NCI-H1092 treated with DMSO at 0.1 percent for 48 hours (cell line): ENCODE measurements at regions not wholly inside any gene's neighbourhood (a gene's known extent, or its start where the extent isn't known, plus 50 kb on each side); places are given as distances from the start of the nearest gene placed in this dataset.
"Not testable (repeated sequence)": the region's sequence is repeated elsewhere in the genome, so short reads cannot be mapped to it uniquely, and the experiment has no call there.

Experiments
- DNase-seq: peaks from one replicate; lab custom pipeline; 2025; lab: John Stamatoyannopoulos, UW

DNA sequence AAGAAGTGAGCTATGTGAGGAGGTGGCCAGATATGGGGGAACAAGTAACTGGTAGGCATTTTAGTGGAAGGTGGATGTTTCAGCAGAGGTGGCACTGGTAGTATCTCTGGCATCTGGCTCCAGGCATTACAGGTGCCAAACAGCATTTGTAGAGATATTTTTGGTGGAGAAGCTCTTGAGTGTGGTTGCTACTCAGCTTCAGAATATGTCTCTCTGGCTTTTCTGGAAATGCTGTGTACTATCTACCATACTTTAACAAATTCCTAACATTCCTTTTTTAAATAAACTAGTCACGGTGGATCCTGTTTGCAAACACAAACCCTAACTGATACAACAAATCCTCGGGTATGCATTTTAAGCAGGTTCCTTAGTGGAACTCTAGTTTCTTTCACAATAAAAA is 128.0 kb downstream of the BARX2 start:
- no peak for DNase-seq

- no peak for DNase-seq
Measured at GRCh38 chr11:129505266-129505665, 129.6 kb downstream of the BARX2 start.

DNA sequence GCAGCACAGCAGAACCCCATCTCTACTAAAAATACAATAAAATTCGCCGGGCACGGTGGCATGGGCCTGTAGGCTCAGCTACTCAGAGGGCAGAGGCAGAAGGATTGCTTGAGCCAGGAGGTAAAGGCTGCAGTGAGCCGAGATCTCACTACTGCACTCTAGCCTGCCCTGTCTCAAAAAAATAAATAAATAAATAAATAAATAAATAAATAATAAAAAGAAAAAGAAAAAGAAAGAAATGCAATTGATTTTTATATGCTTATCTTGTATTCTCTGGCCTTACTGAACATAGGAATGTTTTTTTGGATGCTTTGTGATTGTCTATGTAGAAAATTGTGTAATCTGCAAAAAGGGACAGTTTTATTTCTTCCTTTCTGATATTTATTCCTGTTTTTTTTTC is 132.5 kb downstream of the BARX2 start:
- no peak for DNase-seq

DNA sequence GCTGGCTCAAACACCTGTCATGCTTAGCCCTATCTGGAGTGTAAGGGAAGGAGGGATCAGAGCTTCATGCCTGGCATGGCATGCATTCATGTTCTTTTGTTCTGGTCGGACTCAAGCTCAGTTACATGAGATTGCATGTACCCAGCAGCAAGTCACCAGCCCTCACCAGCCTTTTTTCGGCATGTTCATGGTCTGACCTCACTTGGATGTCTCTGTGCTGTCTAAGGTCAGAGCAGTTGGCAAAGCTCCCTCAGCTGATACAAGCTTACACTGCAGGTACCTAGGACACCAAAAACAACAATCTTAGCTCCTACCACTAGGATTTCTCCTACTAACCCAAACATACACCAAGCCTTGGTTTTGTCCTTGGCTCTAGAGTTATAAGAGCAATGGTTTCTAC is 152.6 kb downstream of the BARX2 start:
- DNase-seq = no peak

DNA sequence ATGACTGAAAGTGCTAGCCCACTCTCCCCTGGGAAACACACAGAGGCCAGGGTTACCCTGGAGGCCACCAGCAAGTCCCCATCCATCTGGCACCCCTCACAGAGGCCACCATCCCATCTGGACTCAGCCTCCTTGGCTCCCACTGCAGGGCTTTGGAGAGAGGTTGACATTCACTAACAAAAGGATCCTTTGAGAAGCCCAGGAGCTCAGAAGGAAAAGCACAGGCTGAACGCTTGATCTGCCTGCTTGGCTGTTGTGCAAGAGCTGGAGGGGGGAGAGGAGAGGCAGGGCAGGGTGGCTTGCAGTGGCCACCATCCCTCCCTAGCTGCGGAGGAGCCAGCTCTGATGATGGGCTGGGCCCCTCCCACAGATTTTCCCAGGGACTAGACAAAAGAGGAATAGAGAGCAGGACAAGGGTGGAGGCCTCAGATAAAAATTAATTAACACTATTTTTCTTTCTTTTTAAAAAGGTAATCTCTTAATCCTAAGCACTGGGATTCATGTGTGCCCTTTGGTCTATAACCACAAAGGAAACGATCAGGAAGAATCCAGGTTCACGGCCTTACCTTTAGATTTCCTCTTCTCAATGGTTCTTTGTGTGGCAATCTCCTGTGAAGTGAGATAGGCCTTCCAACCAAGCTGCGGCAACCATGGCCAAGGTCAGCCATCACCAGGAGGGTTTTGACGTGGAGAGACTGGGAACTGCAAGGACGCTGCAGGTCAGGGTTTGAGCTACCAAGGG is 154.7 kb downstream of the BARX2 start:
- no peak for DNase-seq

DNA sequence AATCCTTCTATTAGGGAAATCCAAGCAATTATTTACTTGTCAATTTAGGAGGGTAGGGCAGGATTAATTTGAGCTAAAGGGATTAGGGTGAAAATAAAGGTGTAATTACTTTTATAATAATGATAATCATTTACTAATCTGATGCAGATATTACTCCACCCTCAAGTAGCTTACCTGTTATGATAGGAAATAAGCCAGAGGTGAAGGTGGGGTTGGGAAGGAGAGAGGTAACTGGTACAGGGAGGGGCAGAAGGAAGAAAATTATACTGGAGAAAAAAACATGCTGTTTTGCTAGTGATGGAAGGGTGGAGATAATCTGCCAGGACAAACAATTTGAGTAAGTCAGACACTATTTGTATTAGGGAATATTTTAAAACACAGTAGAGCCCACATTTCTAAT is 157.7 kb downstream of the BARX2 start:
- no peak for DNase-seq

DNA sequence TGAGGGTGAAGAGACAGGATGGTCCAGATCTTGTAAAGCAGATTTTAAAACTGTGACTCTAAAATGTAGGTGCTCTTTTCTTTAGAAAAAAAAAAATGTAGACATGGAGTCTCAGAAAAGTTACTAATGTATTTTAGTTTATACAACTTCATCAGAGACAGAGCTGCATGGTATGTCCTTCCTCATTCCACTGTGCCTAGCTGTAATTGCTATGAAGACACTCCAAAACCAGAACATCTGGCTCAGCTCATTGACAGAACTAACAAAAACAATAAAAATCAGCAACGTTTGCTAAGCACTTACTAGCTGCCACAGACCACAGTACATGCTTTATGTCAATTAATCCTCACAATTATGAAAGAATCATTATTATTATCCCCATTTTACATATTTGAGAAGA is 160.7 kb downstream of the BARX2 start:
- no peak for DNase-seq

GRCh38 chr11:129538323-129538722 is 162.7 kb downstream of the BARX2 start:
- DNase-seq = no peak

DNA sequence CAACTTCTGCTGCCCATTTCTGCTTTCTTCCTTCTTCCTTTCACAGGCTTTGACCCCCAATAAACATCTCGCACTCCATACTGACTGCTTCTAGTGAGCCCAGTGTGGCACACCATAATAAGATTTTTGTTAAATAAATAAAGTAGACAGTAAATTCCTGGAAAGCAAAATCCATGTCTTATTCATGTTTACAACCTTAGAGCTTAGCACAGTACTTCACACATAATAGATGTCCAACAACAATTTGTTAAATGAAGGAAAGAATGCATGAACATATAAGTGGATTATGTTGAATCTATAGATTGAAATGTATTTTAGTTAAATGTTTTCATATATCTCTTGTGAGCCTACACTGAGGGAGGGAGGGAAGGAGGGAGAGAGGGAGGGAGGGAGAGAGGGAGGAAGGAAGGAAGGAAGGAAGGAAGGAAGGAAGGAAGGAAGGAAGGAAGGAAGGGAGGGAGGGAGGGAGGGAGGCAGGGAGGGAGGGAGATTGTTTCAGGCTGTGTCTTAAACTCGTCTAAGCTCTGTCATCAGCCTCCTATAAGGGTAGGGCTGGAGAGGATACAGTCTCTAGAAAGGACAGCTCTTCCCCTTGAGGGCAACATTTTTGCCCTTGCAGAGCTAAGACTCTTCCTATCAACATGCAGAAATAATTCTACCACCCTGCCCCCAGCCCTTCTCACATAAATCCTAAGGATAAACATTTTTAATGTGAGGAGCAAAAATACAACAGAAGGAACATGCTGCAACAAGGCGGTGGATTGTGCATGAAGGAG is 168.1 kb downstream of the BARX2 start:
- no peak for DNase-seq

- DNase-seq = no peak
Measured at GRCh38 chr11:129544691-129545090, 169.0 kb downstream of the BARX2 start.

- no peak for DNase-seq
Measured at GRCh38 chr11:129546266-129546665, 170.6 kb downstream of the BARX2 start.

DNA sequence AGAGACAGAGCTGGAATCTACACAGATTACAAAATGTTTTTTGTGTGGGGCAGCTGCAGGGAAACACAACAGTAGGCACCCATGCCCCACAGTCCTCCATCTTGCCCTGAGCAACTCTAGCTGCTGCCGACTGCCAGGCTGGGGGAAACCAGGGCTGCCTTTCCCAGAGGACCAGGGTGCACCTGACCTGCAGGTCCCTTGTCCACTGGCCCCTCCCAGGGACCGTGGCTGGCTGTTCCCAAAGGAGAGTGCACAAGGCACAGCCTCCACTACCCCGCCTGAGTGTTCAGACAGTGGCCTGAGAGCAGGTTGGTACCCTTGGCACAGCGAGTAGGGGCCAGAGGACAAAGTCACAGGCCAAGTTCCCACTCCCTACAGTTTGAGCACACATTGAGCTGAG is 181.8 kb downstream of the BARX2 start:
- DNase-seq = no peak

GRCh38 chr11:129569007-129569406 is 193.4 kb downstream of the BARX2 start:
- no peak for DNase-seq

GRCh38 chr11:129572667-129573066 is 197.0 kb downstream of the BARX2 start:
- not testable (repeated sequence) for DNase-seq

GRCh38 chr11:129573161-129573560 is 197.5 kb downstream of the BARX2 start:
- DNase-seq = no peak

- DNase-seq = no peak
Measured at GRCh38 chr11:129574431-129574830, 198.8 kb downstream of the BARX2 start.

DNA sequence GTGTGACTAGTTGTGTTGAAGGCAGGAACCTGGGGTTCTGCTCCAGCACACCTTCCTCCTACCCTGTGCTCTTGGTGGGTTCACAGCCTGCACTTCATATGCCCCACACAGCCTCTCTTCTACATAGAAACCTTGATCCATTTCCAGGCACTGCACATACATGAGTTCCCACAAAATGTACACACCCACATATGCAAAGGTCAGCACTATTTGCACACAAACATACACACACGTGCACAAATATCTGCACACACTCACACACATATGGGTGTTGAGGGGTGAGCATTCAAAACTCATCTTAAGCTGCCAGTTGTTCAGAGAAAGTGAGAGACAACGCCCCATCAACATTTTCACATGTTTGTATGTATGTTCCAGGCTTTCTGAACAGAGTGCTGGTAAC is 201.0 kb downstream of the BARX2 start:
- DNase-seq = no peak

- DNase-seq = no peak
Measured at GRCh38 chr11:129578006-129578405, 202.4 kb downstream of the BARX2 start.

- no peak for DNase-seq
Measured at GRCh38 chr11:129580278-129580677, 204.6 kb downstream of the BARX2 start.

DNA sequence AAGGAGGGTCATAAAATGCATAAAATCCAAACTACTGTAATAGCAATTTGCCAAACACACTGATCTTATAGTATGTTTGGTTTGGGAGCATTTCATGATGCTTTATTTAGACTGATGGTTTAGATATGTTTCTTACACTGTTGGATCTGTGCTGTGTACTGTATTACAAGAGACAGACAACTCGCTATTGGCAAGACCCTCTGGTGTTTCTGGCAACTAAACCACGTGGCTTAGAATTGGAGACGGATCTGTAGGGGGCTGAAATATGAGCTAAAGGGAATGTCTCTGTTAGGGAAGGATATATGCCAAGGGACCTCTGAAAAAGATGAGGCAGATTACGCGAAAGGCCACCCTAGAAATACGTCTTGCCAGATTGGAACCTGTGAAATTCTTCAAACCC is 208.7 kb downstream of the BARX2 start:
- DNase-seq = no peak

- DNase-seq = no peak
Measured at GRCh38 chr11:129589190-129589860, 213.7 kb downstream of the BARX2 start.

DNA sequence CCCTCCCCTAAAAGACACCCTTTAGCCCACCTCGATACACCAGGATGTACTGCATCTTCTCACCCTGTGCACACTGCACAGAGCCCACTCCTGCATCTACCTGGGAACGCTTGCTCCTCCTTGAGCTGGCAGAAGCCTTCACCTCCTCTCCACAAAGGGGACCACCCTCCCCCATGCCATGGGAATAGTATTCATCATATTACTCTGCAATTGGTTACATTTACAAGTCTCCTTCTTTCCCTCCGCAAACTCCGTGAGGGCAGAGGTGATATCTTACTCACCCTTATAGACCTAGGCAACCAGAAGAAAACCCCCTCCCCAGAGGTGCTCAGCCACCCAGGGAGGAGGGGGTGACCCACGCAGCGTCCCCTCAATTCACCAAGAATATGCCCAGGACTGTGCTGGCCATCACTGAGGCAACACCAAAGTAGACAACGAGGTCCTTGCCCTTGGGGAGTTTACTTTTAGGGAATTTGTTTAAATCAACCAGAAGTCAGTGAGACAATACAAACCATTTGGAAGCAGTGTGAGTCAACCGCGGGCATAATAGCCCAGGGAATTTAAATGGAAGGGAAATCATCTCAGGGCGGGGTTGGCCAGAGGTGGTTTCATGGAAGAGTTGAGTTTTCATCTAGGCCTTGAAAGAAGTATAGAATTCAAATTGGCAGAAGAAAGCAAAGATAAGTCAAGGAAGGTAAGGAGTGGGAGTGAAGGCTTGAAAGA is 214.5 kb downstream of the BARX2 start:
- DNase-seq = no peak
